NCI-H2227 treated with DMSO at 0.1 percent for 48 hours (cell line): ENCODE measurements at regions not wholly inside any gene's neighbourhood (a gene's known extent, or its start where the extent isn't known, plus 50 kb on each side); places are given as distances from the start of the nearest gene placed in this dataset.
A peak's percentile ranks its signal among the peaks of the same experiment; 100 is the strongest.
"Not testable (repeated sequence)": the region's sequence is repeated elsewhere in the genome, so short reads cannot be mapped to it uniquely, and the experiment has no call there.

Source experiments
- DNase-seq: peaks from one replicate; lab custom pipeline; 2025; lab: John Stamatoyannopoulos, UW

GRCh38 chr2:144011553-144011952 lies 508.4 kb downstream of the ZEB2 start:
- DNase-seq: no peak

GRCh38 chr2:144011098-144011497 lies 508.8 kb downstream of the ZEB2 start:
- DNase-seq: no peak

DNA sequence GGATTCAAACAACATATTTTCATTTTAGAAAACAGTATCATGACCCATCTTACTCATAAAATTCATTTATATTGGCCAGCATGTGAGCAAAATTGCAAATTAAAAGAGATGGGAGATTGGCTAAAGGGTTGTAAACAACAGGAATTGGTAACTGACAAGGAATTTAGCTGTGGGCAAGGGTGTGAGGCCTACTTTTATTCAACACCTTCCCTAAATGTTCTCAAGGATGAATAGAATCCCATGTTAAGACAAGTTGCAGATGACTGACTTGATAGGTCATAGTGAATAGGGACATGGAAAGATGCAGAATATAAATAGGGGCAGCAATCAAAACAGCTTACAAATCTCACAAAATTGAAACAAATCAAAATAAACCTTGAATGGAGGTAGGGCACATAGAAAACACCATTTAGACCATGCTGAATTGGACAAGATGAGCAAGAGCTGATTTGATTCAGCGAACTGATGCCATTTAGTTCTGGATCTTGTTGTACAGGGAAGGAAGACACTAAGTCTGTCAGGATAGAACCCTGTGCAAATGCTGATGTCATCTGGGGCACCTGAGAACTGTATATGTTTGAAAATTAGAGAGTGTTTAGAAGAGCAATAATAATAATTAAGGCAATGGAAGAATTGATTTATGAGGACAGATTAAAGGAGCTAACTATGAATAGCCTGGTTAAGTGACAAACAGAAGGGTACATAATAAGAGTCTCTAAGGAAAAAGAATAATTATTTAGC lies 509.7 kb downstream of the ZEB2 start:
- no peak for DNase-seq

- no peak for DNase-seq
Observed at GRCh38 chr2:144006139-144006538, 513.8 kb downstream of the ZEB2 start.

DNA sequence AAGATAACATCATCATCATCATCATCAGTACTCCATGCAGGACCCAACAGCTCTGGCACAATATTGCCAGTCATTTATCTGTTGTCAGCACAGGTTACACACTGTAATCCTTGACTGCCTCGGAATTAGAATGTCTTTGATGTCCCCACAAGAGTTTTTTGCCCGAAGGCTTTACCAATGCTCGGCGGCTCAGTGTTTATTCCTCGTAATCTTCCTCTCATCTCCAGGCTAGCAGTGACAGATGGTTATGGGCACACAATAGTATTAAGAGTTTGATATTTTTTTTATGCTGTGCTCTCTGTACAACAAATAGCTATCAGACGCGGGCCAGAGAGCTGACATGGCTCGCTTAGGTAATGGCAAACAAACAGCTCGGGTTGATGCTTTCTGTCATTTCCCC lies 515.2 kb downstream of the ZEB2 start:
- peak; percentile 44 for DNase-seq

GRCh38 chr2:144003460-144004075 lies 516.4 kb downstream of the ZEB2 start:
- no peak for DNase-seq

DNA sequence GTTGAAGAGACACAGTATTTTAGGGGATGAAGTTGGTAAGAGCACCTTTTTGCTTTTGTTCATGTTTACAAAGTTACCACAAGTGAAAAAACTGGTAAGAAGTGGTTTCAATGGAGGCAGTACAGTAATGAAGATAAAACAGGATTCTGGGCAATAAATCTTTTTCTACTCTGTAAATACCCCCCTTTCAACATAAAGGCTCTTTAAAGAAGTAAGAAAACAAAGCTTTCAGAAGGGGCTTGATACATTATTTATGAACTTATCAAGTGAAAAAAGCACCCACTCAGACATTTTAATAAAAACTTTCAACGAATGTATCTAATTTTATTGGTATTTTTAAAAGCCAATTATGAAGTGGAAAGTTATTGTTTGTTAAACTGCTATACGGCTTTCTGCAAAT lies 522.9 kb downstream of the ZEB2 start:
- DNase-seq: no peak

- no peak for DNase-seq
Observed at GRCh38 chr2:143994961-143995360, 525.0 kb downstream of the ZEB2 start.

DNA sequence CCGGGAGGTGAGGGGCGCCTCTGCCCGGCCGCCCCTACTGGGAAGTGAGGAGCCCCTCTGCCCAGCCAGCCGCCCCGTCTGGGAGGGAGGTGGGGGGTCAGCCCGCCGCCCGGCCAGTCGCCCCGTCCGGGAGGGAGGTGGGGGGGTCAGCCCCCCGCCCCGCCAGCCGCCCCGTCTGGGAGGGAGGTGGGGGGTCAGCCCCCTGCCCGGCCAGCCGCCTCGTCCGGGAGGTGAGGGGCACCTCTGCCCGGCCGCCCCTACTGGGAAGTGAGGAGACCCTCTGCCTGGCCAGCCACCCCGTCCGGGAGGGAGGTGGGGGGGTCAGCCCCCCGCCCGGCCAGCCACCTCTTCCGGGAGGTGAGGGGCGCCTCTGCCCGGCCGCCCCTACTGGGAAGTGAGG lies 528.3 kb downstream of the ZEB2 start:
- not testable (repeated sequence) for DNase-seq

- no peak for DNase-seq
Observed at GRCh38 chr2:143988082-143988481, 531.8 kb downstream of the ZEB2 start.

GRCh38 chr2:143981428-143981827 lies 538.5 kb downstream of the ZEB2 start:
- no peak for DNase-seq

DNA sequence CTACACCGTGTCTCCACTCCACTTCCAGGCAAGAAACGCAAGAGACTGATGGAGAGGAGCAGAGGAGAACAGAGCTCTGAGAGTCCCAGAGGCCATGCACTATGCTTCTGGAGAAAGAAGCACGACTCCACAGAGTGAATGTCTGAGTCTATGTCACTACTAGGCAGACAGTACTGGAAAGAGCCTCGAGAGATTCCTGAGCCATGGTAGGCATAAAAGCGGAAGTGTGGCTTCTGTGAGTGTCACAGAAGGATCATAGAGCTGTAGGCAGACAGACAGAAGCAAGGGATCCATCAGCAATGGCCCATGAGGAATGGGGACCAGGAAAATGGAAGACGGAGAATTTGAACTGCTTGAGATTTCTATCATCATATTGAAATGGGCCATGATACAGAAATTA lies 542.6 kb downstream of the ZEB2 start:
- no peak for DNase-seq

DNA sequence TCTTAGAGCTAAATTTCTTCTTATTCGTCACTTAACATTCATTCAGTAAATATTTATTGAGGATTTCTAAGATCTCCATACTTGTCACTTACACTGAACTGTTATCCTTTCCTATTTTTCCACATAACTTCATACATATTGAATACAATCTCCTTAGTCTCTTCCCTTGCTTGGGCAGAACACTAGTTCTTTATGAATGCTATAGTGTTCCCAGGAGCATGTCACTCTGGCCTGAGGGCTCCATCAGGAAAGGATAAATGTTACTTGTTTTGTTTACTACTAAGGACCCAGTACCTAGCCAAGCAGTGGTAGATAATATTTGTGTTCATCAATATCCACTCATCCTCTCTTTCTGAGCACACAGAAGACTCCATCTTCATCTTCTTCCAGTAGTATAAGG lies 544.7 kb downstream of the ZEB2 start:
- no peak for DNase-seq

DNA sequence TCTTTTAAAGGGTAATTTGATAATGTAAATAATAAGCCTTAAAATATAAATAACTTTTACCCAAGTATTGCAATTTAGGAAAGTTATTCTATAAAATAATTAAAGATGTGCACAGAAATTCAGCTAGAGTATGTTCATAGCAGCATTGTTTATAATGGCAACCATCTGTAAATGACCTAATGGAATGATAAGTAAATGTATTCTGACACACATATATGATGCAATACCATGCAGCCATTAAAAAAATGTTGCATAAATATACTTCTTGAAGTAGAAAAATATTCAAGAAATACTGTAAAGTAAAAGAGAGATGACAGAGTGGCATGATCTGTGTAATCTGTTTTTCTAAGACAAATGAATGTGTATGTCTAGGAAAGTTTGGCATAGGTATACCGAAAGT lies 545.7 kb downstream of the ZEB2 start:
- DNase-seq: no peak

DNA sequence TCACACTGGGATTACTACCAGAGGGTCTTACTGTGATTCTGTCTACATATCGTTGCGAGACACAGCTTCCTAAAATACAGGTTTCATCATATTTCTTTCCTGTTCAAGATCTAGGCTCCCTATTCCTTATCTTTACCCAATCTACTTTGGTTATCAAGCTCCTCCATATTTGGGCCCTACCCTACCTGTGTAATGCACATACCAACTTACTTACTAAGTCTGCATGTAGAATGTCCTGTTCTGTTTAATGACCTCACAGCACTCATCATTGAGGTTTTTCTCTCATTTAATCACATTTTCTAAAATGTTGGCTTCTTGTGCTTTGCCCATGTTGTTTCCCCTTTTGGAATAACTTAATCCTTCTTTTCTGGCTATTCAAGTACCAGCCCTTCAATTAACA lies 551.1 kb downstream of the ZEB2 start:
- no peak for DNase-seq

GRCh38 chr2:143968360-143968759 lies 551.6 kb downstream of the ZEB2 start:
- no peak for DNase-seq

DNA sequence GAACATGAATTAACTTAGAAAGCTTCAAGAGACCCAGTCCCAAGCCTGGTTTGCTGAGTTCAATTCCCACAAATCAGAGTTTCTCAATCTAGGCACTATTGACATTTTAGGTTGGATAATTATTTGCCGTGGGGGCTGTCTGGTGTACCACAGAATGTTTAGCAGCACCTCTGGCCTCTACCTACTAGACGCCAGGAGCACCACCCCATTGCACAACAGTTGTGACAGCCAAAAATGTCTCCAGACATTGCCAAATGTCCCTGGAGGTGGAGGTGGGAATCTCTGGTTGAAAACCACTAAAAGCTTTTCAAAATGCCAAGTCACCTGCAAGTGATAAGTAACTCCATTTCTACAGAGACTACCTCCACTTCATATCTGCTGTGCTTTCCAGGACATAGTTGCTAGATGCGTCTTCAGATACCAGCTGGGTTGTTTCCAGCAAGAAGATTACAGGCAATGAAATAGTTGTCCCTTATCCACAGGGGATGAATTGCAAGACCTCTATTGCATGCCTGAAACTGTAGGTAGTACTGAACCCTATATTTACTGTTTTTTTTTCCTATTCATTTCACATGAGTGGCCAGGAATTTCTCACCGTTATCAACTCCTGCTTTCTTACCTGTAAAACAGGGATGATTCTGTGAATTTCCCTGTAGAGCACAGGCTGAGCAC lies 554.3 kb downstream of the ZEB2 start:
- no peak for DNase-seq

DNA sequence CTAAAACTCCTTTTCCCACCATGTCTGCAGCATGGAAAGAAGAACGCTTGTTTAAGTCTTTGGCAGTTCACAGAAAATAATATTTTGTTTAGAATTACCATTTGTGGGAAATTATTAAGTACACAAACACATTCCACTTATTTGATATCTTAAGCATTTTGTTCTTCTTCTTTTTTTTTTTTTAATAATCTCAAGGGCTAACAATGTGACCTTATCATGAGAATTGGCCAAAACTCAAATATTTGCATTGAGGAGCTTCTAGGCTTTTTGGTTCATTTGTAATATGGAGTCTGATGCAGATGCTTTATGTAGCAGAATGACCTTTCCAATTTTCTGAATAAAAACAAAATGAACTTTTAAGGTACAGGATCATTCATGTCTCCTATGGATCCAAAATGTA lies 555.0 kb downstream of the ZEB2 start:
- no peak for DNase-seq

DNA sequence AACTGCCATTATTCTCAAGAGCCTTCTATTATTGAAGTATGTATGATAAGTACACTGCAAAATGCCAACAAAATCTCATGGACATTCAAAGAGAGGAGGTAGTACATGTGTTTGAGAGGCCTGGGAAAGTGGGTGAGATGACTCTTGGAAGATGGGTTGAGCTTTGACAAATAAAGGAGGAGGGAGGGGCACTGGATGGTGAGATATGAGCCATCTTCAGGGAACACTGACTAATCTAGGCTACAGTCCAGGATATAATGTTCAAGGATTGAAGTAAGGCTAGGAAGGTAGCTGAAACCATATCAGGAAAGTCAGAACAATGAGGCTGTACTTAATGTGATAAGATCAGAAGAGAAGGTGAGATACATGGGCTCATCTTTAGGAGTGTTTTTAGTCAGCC lies 559.7 kb downstream of the ZEB2 start:
- DNase-seq: no peak

GRCh38 chr2:143957321-143957720 lies 562.6 kb downstream of the ZEB2 start:
- no peak for DNase-seq

DNA sequence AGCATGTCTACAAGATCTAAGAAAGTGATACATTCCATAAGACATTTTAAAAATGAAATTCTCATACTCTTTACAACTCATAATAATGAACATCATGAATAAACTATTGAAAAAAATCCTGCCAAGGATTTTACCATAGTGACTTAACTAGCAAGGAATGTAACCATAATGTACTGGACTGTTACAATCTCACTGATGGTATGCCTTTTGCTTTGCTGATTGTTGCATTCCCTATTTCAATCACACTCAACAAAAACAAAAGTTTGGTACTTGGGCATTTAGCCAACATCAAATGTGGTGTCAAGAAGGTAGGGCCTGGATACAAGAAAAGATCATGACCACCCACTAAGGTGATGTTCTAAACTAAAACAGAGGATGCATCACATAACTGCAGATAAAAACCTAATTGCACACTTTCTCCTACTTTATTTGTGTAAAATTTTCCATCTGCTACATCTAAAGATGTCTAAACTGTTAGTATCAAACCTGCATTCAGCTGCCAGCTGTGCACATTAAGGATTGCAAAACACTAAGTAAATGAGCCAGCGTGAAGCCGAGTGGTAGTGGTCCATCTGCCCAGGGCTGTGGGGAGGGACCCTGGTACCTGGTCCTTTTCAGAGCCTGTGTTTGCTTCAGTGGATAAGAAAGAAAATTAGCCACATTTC lies 564.4 kb downstream of the ZEB2 start:
- DNase-seq: peak; percentile 36

DNA sequence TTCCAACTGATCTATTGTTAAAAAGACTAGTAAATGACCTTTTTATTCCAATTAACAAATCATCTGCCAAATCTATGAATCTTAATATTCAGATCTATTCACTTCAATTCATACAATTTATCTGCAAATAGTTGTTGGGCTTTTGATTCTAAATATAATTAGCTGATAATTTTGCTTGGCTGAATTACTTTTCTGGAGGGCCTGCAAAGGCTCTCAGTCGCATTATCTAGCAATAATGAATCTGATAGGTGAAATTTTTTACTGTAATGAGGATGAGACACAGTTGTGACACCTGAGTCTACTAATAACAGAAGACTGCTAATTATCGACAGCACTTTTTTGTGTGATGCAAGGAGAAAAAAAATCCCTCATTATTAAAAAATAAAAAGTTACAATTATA lies 565.1 kb downstream of the ZEB2 start:
- DNase-seq: no peak

- DNase-seq: no peak
Observed at GRCh38 chr2:143954186-143954585, 565.7 kb downstream of the ZEB2 start.
